ENCODE measurements at regions not wholly inside any gene's neighbourhood (a gene's known extent, or its start where the extent isn't known, plus 50 kb on each side); places are given as distances from the start of the nearest gene placed in this dataset.

- TF ChIP-seq YY1 (IDR thresholded peaks at IDR 0.05; ENCODE audit: insufficient read depth, insufficient read length) (no peak), ZNF274 (IDR thresholded peaks at IDR 0.05; ENCODE audit: low read depth, low read length) (no peak), SUZ12 (IDR thresholded peaks at IDR 0.05; ENCODE audit: extremely low read depth, insufficient read depth, insufficient read length) (no peak)
Measured at GRCh38 chr10:78547905-78548304, 514.2 kb downstream of the RPS24 start.
